SJSA1 (cell line): ENCODE measurements at regions not wholly inside any gene's neighbourhood (a gene's known extent, or its start where the extent isn't known, plus 50 kb on each side); places are given as distances from the start of the nearest gene placed in this dataset.
A peak's percentile ranks its signal among the peaks of the same experiment; 100 is the strongest.

Experiments used
- DNase-seq, 2 experiments: peaks; one replicate each; pipeline ENCODE4 v3.0.0-alpha.2; 2015 to 2020; ENCODE audit warnings: low spot score in 2 of 2, low read depth in 1 of 2
- H3K27ac ChIP-seq: fragments of 250-450 bp; sonication (Bioruptor Pico); 2 replicates; pipeline ENCODE4 v1.5.1; 2020; ENCODE audit warnings: mild to moderate bottlenecking, moderate library complexity
- H3K27me3 ChIP-seq: fragments of 250-450 bp; sonication (Bioruptor Pico); replicated peaks from 2 replicates; pipeline ENCODE4 v1.5.1; 2020; ENCODE audit warnings: mild to moderate bottlenecking, moderate library complexity
- H3K36me3 ChIP-seq: fragments of 250-450 bp; sonication (Bioruptor Pico); 2 replicates; pipeline ENCODE4 v1.5.1; 2020; ENCODE audit warnings: mild to moderate bottlenecking
- H3K4me1 ChIP-seq: fragments of 250-450 bp; sonication (Bioruptor Pico); replicated peaks from 2 replicates; pipeline ENCODE4 v1.6.1; 2021; ENCODE audit warnings: mild to moderate bottlenecking
- H3K4me3 ChIP-seq: fragments of 250-450 bp; sonication (Bioruptor Pico); 2 replicates; pipeline ENCODE4 v1.5.1; 2020; ENCODE audit warnings: mild to moderate bottlenecking
- H3K9me3 ChIP-seq: fragments of 250-450 bp; sonication (Bioruptor Pico); replicated peaks from 2 replicates; pipeline ENCODE4 v1.5.1; 2020; ENCODE audit warnings: mild to moderate bottlenecking

DNA sequence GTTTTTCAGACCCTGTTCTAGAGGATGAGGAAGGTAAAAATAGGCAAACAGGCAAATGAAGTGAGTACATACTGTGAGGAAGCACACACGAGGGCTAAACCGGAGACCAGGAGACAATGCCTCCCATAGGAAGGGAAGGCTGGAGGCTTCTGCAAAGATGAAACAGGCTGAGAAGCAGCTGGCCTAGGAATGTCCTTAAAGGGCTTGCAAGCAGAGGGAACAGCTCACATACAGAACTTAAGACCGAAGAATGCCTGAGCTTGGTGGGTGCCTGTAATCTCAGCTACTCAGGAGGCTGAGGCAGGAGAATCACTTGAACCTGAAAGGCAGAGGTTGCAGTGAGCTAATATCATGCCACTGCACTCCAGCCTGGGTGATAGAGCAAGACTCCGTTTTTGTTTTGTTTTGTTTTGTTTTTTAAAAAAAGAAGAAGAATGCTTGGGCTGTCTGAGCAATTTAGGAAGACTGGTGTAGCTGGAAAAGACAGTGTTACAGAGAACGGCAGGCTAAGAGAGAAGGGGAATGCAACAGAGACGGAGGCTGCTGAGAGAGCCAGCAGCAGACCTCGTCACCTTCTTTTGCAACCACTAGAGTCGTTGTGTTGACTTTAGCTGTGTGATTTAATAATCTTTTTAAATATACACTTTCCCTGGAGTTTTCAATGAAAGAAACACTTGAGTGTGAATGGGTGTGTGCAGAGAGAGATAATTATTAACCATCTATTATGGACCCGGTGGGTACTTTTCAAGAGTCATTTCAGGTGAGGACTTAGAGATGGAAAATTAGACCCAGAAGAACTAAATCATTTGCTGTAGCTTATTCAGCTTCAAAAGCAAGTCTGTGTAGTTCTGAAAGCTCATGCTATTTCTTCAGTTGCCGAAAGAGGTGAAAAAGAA, 232.8 kb downstream of the GALR1 start:
- Histone ChIP-seq H3K4me3 (no peak overlapping the region), H3K36me3 (no peaks in the 10 kb centered on the region), H3K9me3 (no peaks in the 10 kb centered on the region), H3K4me1 (peaks cover 64% of the 10 kb centered on the region), H3K27me3 (no peaks in the 10 kb centered on the region), H3K27ac (peak overlapping the region; percentile 95)
- peak in 1 of 2 experiments; percentile 60 for DNase-seq

DNA sequence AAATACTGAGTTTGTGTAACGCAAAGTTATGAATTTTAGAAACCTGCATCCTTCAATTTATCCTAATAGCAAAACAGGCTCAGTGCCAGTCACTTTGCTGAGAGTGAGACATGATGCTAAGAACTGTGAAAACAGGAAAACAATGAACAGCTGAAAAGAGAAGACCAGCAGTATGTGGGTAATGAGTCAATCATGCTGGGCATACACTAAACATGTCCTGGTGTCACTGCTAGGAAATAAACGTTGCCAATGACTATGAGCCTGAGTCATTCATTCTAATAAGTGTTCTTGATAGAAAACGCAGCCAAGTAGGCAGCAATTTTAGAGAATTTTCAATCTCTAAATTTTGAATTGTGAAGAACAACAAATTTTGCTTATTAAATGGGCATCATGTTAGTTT, 237.3 kb downstream of the GALR1 start:
- Histone ChIP-seq H3K4me1 (peaks cover 42% of the 10 kb centered on the region), H3K4me3 (no peak overlapping the region), H3K36me3 (no peaks in the 10 kb centered on the region), H3K27ac (no peak overlapping the region), H3K27me3 (no peaks in the 10 kb centered on the region), H3K9me3 (no peaks in the 10 kb centered on the region)
- peak in 1 of 2 experiments; percentile 39 for DNase-seq

GRCh38 chr18:77487951-77488740, 238.5 kb downstream of the GALR1 start:
- H3K27me3 ChIP-seq: no peaks in the 10 kb centered on the region
- no peak for DNase-seq

DNA sequence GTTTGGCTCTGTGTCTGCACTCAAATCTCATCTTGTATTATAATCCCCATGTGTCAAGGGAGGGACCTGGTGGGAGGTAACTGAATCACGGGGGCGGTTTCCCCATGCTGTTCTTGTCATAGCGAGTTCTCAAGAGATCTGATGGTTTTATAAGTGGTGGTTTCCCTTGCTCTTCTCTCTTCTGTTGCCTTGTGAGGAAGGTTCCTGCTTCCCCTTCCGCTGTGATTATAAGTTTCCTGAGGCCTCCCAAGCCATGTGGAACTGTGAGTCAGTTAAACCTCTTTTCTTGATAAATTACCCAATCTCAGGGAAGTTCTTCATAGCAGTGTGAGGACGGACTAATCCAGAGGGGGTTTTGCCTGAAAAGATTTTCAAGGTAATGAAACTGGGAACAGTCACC, 245.4 kb downstream of the GALR1 start:
- no peak overlapping the region for H3K4me3 ChIP-seq
- no peaks in the 10 kb centered on the region for H3K9me3 ChIP-seq
- no peak overlapping the region for H3K27ac ChIP-seq
- H3K27me3 ChIP-seq: no peaks in the 10 kb centered on the region
- H3K36me3 ChIP-seq: no peaks in the 10 kb centered on the region
- no peak for DNase-seq
- no peaks in the 10 kb centered on the region for H3K4me1 ChIP-seq

More at GRCh38 chr18:77487951-77488740, 238.5 kb downstream of the GALR1 start:
- Histone ChIP-seq H3K27ac (no peak overlapping the region), H3K36me3 (no peaks in the 10 kb centered on the region), H3K4me1 (peaks cover 31% of the 10 kb centered on the region), H3K9me3 (no peaks in the 10 kb centered on the region), H3K4me3 (no peak overlapping the region)

DNA sequence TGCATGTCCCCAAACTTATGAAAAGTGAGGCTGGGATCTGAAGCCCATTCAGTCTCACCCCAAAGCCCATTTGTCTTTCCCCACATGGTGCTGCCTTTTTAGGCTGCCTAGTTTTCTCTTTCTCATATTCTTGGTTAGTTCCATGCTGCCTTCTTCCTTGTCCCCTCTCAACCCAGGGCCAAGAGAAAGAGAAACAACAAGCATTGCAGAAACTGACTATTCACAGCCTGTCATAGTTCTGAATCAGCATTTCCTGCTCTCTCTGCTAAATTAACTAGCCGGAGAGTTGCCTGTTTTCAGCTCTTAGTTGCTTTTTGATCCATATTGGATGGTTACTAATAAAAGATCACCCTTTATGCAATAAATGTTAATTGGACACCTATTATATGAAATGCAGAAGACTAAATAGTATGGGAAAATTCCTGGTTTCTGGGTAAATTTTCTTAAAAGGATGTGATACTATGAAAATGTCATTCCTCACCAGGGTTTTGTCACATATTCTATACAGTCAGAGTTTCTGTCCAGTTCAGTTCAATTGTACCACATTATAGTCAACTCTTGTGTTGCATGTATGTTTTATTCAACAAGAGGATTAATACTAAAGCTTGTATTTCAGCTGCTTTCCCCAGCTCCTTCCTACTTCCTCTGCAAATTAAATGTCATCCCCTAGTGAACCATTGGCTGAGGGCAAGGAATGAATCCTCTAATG, 246.5 kb downstream of the GALR1 start:
- no peaks in the 10 kb centered on the region for H3K9me3 ChIP-seq
- H3K4me1 ChIP-seq: no peaks in the 10 kb centered on the region
- H3K27me3 ChIP-seq: no peaks in the 10 kb centered on the region
- H3K27ac ChIP-seq: no peak overlapping the region
- H3K36me3 ChIP-seq: no peaks in the 10 kb centered on the region
- DNase-seq: no peak
- no peak overlapping the region for H3K4me3 ChIP-seq

- no peaks in the 10 kb centered on the region for H3K4me1 ChIP-seq
- H3K27ac ChIP-seq: no peak overlapping the region
- H3K9me3 ChIP-seq: no peaks in the 10 kb centered on the region; the same call in 1 of the 2 replicates
- H3K27me3 ChIP-seq: no peaks in the 10 kb centered on the region
- no peak overlapping the region for H3K4me3 ChIP-seq
- DNase-seq: no peak
- no peaks in the 10 kb centered on the region for H3K36me3 ChIP-seq
Measured at GRCh38 chr18:77501266-77501665, 251.6 kb downstream of the GALR1 start.

GRCh38 chr18:77505499-77505898, 255.9 kb downstream of the GALR1 start:
- H3K4me1 ChIP-seq: no peaks in the 10 kb centered on the region

GRCh38 chr18:77512152-77512551, 262.5 kb downstream of the GALR1 start:
- Histone ChIP-seq H3K4me3 (no peak overlapping the region), H3K36me3 (no peaks in the 10 kb centered on the region), H3K27me3 (no peaks in the 10 kb centered on the region), H3K27ac (no peak overlapping the region), H3K9me3 (no peaks in the 10 kb centered on the region), H3K4me1 (no peaks in the 10 kb centered on the region)
- no peak for DNase-seq

More at GRCh38 chr18:77505499-77505898, 255.9 kb downstream of the GALR1 start:
- no peak for DNase-seq
- Histone ChIP-seq H3K27me3 (no peaks in the 10 kb centered on the region), H3K27ac (no peak overlapping the region), H3K9me3 (no peaks in the 10 kb centered on the region; the same call in 1 of the 2 replicates), H3K36me3 (no peaks in the 10 kb centered on the region), H3K4me3 (no peak overlapping the region)

- Histone ChIP-seq H3K27ac (no peak overlapping the region), H3K9me3 (no peaks in the 10 kb centered on the region), H3K27me3 (0 out of 2 replicates have a peak, but pooled peaks cover 4% of the 10 kb centered on the region), H3K4me3 (no peak overlapping the region), H3K36me3 (no peaks in the 10 kb centered on the region), H3K4me1 (no peaks in the 10 kb centered on the region)
- no peak for DNase-seq
Measured at GRCh38 chr18:77517901-77518300, 268.3 kb downstream of the GALR1 start.

- no peak overlapping the region for H3K4me3 ChIP-seq
- H3K27me3 ChIP-seq: peaks cover 4% of the 10 kb centered on the region; the same call in 1 of the 2 replicates
- DNase-seq: no peak
- no peaks in the 10 kb centered on the region for H3K36me3 ChIP-seq
- no peaks in the 10 kb centered on the region; the same call in 1 of the 2 replicates for H3K9me3 ChIP-seq
- no peak overlapping the region for H3K27ac ChIP-seq
- H3K4me1 ChIP-seq: no peaks in the 10 kb centered on the region
Measured at GRCh38 chr18:77520767-77521166, 271.1 kb downstream of the GALR1 start.

- no peak overlapping the region for H3K27ac ChIP-seq
- no peak overlapping the region for H3K4me3 ChIP-seq
- no peaks in the 10 kb centered on the region; the same call in 1 of the 2 replicates for H3K9me3 ChIP-seq
- no peak for DNase-seq
- H3K4me1 ChIP-seq: no peaks in the 10 kb centered on the region
- H3K36me3 ChIP-seq: no peaks in the 10 kb centered on the region
- H3K27me3 ChIP-seq: peaks cover 4% of the 10 kb centered on the region; the same call in 1 of the 2 replicates
Measured at GRCh38 chr18:77522051-77522675, 272.5 kb downstream of the GALR1 start.

GRCh38 chr18:77524909-77525308, 275.3 kb downstream of the GALR1 start:
- no peaks in the 10 kb centered on the region for H3K4me1 ChIP-seq
- peaks cover 4% of the 10 kb centered on the region; the same call in 1 of the 2 replicates for H3K27me3 ChIP-seq
- H3K27ac ChIP-seq: no peak overlapping the region
- no peak overlapping the region for H3K4me3 ChIP-seq
- no peaks in the 10 kb centered on the region; the same call in 1 of the 2 replicates for H3K9me3 ChIP-seq
- DNase-seq: no peak
- H3K36me3 ChIP-seq: no peaks in the 10 kb centered on the region

- Histone ChIP-seq H3K27ac (no peak overlapping the region), H3K27me3 (no peaks in the 10 kb centered on the region; the same call in 1 of the 2 replicates), H3K4me3 (no peak overlapping the region), H3K4me1 (no peaks in the 10 kb centered on the region), H3K36me3 (no peaks in the 10 kb centered on the region), H3K9me3 (no peaks in the 10 kb centered on the region; the same call in 1 of the 2 replicates)
- DNase-seq: no peak
Measured at GRCh38 chr18:77526962-77527361, 277.3 kb downstream of the GALR1 start.
